Right forelimb (tissue), 1 donor: ENCODE measurements at regions not wholly inside any gene's neighbourhood (a gene's known extent, or its start where the extent isn't known, plus 50 kb on each side); places are given as distances from the start of the nearest gene placed in this dataset.

Source experiments
- DNase-seq: peaks from one replicate; pipeline ENCODE4 v3.0.0-alpha.2; 2018

- no peak for DNase-seq
These were observed 182.7 kb upstream of the KCNN2 start for GRCh38 chr5:114179134-114179533.

- no peak for DNase-seq
These were observed 177.9 kb upstream of the KCNN2 start for GRCh38 chr5:114184006-114184405.

GRCh38 chr5:114185274-114185673 is 176.6 kb upstream of the KCNN2 start:
- DNase-seq: peak; percentile 54

- DNase-seq: no peak
These were observed 170.4 kb upstream of the KCNN2 start for GRCh38 chr5:114191441-114191840.

GRCh38 chr5:114192108-114192507 is 169.8 kb upstream of the KCNN2 start:
- no peak for DNase-seq

GRCh38 chr5:114201332-114201731 is 160.5 kb upstream of the KCNN2 start:
- DNase-seq: no peak

GRCh38 chr5:114204923-114205322 is 156.9 kb upstream of the KCNN2 start:
- DNase-seq: no peak

GRCh38 chr5:114206640-114207039 is 155.2 kb upstream of the KCNN2 start:
- DNase-seq: no peak

GRCh38 chr5:114207615-114208014 is 154.3 kb upstream of the KCNN2 start:
- no peak for DNase-seq

GRCh38 chr5:114208120-114208519 is 153.8 kb upstream of the KCNN2 start:
- no peak for DNase-seq

- no peak for DNase-seq
These were observed 153.3 kb upstream of the KCNN2 start for GRCh38 chr5:114208588-114208987.

GRCh38 chr5:114210662-114211061 is 151.2 kb upstream of the KCNN2 start:
- DNase-seq: no peak

GRCh38 chr5:114221807-114222206 is 140.1 kb upstream of the KCNN2 start:
- no peak for DNase-seq

- DNase-seq: no peak
These were observed 138.0 kb upstream of the KCNN2 start for GRCh38 chr5:114223866-114224265.

GRCh38 chr5:114237766-114238165 is 124.1 kb upstream of the KCNN2 start:
- no peak for DNase-seq

GRCh38 chr5:114238771-114239313 is 123.0 kb upstream of the KCNN2 start:
- no peak for DNase-seq

- DNase-seq: no peak
These were observed 118.4 kb upstream of the KCNN2 start for GRCh38 chr5:114243281-114243971.

- DNase-seq: no peak
These were observed 117.9 kb upstream of the KCNN2 start for GRCh38 chr5:114243972-114244317.

GRCh38 chr5:114249823-114250222 is 112.0 kb upstream of the KCNN2 start:
- no peak for DNase-seq

GRCh38 chr5:114250536-114250935 is 111.3 kb upstream of the KCNN2 start:
- DNase-seq: no peak

- no peak for DNase-seq
These were observed 109.6 kb upstream of the KCNN2 start for GRCh38 chr5:114252226-114252625.

- no peak for DNase-seq
These were observed 106.6 kb upstream of the KCNN2 start for GRCh38 chr5:114255260-114255659.

GRCh38 chr5:114261989-114262388 is 99.9 kb upstream of the KCNN2 start:
- no peak for DNase-seq

GRCh38 chr5:114265432-114266060 is 96.3 kb upstream of the KCNN2 start:
- DNase-seq: no peak

- no peak for DNase-seq
These were observed 95.5 kb upstream of the KCNN2 start for GRCh38 chr5:114266374-114266773.
